Activated CD4-positive, alpha-beta T cell treated with anti-CD3 and anti-CD28 coated beads, Interleukin-10, Interleukin-2, amounts not matched to agents 100 ng/mL and 50 ng/mL, durations not matched to agents 16 hours and 8 hours (primary cell): ENCODE measurements at regions not wholly inside any gene's neighbourhood (a gene's known extent, or its start where the extent isn't known, plus 50 kb on each side); places are given as distances from the start of the nearest gene placed in this dataset.
"Not testable (repeated sequence)": the region's sequence is repeated elsewhere in the genome, so short reads cannot be mapped to it uniquely, and the experiment has no call there.

Experiments
- DNase-seq: peaks from one replicate; pipeline ENCODE4 v3.0.0-alpha.2; 2020

- not testable (repeated sequence) for DNase-seq
These were observed 507.1 kb downstream of the ZNF516 start for GRCh38 chr18:75987913-75988312.

- no peak for DNase-seq
These were observed 510.2 kb downstream of the ZNF516 start for GRCh38 chr18:75984853-75985252.

GRCh38 chr18:75981102-75981501 is 513.9 kb downstream of the ZNF516 start:
- DNase-seq = no peak

GRCh38 chr18:75977081-75977480 is 518.0 kb downstream of the ZNF516 start:
- no peak for DNase-seq

GRCh38 chr18:75970212-75970611 is 524.8 kb downstream of the ZNF516 start:
- no peak for DNase-seq

- DNase-seq = no peak
These were observed 528.6 kb downstream of the ZNF516 start for GRCh38 chr18:75966431-75966830.

GRCh38 chr18:75962036-75962572 is 532.9 kb downstream of the ZNF516 start:
- no peak for DNase-seq

- not testable (repeated sequence) for DNase-seq
These were observed 532.9 kb upstream of the SMIM21 start for GRCh38 chr18:75960356-75960755.

- no peak for DNase-seq
These were observed 531.6 kb upstream of the SMIM21 start for GRCh38 chr18:75959150-75959549.

GRCh38 chr18:75958683-75959082 is 531.2 kb upstream of the SMIM21 start:
- no peak for DNase-seq

GRCh38 chr18:75945265-75945933 is 517.9 kb upstream of the SMIM21 start:
- DNase-seq = no peak

GRCh38 chr18:75937306-75937705 is 509.8 kb upstream of the SMIM21 start:
- DNase-seq = no peak

GRCh38 chr18:75936862-75937261 is 509.4 kb upstream of the SMIM21 start:
- DNase-seq = no peak

GRCh38 chr18:75931079-75931478 is 503.6 kb upstream of the SMIM21 start:
- no peak for DNase-seq

GRCh38 chr18:75928706-75929105 is 501.2 kb upstream of the SMIM21 start:
- no peak for DNase-seq

GRCh38 chr18:75927791-75928190 is 500.3 kb upstream of the SMIM21 start:
- DNase-seq = no peak

- DNase-seq = no peak
These were observed 499.3 kb upstream of the SMIM21 start for GRCh38 chr18:75926811-75927210.

GRCh38 chr18:75923169-75923568 is 495.7 kb upstream of the SMIM21 start:
- no peak for DNase-seq

GRCh38 chr18:75916624-75916982 is 489.1 kb upstream of the SMIM21 start:
- no peak for DNase-seq

GRCh38 chr18:75915941-75916623 is 488.6 kb upstream of the SMIM21 start:
- DNase-seq = peak; percentile 2

GRCh38 chr18:75912829-75913228 is 485.3 kb upstream of the SMIM21 start:
- no peak for DNase-seq

GRCh38 chr18:75904416-75904815 is 476.9 kb upstream of the SMIM21 start:
- DNase-seq = no peak

GRCh38 chr18:75898651-75899050 is 471.1 kb upstream of the SMIM21 start:
- no peak for DNase-seq

GRCh38 chr18:75897386-75897785 is 469.9 kb upstream of the SMIM21 start:
- DNase-seq = no peak

- DNase-seq = no peak
These were observed 469.4 kb upstream of the SMIM21 start for GRCh38 chr18:75896865-75897264.
